ENCODE measurements at regions not wholly inside any gene's neighbourhood (a gene's known extent, or its start where the extent isn't known, plus 50 kb on each side); places are given as distances from the start of the nearest gene placed in this dataset.
"Not testable (repeated sequence)": the region's sequence is repeated elsewhere in the genome, so short reads cannot be mapped to it uniquely, and the experiment has no call there.

GRCh38 chr13:109274188-109274821, 512.1 kb downstream of the IRS2 start:
- no peak for TF ChIP-seq CTCF (conservative IDR thresholded peaks at IDR 0.05)
- DNase-seq (ENCODE audit: extremely low spot score, unreplicated experiment), result no peak
- H3K9me3 Mint-ChIP-seq, result peaks cover 4% of the 10 kb centered on the region
- no peaks in the 10 kb centered on the region for H3K36me3 Mint-ChIP-seq
- peak overlapping the region; percentile 59 for H3K4me3 Mint-ChIP-seq
- H3K4me1 Mint-ChIP-seq (ENCODE audit: unreplicated experiment), result peaks cover 13% of the 10 kb centered on the region
- peak overlapping the region; percentile 76 for H3K27ac Mint-ChIP-seq
- no peaks in the 10 kb centered on the region for H3K27me3 Mint-ChIP-seq

GRCh38 chr13:109273326-109273751, 513.0 kb downstream of the IRS2 start:
- Mint-ChIP-seq H3K4me1 (ENCODE audit: unreplicated experiment) (peaks cover 13% of the 10 kb centered on the region), H3K4me3 (peak overlapping the region; percentile 56)
- DNase-seq (ENCODE audit: extremely low spot score, unreplicated experiment), result no peak

DNA sequence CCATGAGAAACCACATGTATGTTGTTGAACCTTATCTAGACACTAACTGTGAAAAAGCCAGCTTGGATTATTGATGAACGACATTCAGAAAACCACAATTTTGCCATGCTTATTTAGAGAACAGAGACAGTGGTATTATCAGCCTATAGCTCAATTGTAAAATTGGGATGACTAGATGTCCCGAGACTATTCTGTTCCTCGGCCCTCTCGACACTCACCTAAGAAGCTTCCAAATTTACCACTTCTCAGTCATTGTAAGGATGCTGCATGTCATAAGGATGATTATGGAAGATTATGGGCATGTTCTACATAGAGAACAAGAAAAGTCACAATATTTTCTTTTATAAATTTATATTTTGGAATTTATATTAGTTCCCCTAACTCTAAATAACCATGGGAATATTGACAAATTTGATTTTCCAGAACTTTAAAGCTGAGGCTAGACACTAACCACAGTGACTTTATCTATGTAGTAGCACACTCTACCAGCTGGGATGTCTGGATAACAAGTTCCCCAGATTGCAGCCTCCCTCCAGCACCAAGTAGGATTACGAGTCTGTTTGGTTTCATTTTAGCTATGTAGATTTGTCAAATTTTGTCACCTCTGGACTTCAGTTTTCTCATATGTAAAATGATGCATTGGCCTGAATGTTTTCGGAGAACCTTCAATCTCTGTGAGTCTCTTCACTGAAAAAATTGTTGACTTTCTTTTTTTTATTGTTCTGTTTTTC, 513.6 kb downstream of the IRS2 start:
- Mint-ChIP-seq H3K27ac (peak overlapping the region; percentile 96), H3K36me3 (peaks cover 3% of the 10 kb centered on the region), H3K27me3 (no peaks in the 10 kb centered on the region), H3K4me1 (ENCODE audit: unreplicated experiment) (peaks cover 13% of the 10 kb centered on the region), H3K4me3 (peak overlapping the region; percentile 62), H3K9me3 (peaks cover 4% of the 10 kb centered on the region)
- TF ChIP-seq CTCF (conservative IDR thresholded peaks at IDR 0.05), result no peak
- DNase-seq (ENCODE audit: extremely low spot score, unreplicated experiment), result no peak

More at GRCh38 chr13:109273326-109273751, 513.0 kb downstream of the IRS2 start:
- H3K27ac Mint-ChIP-seq, result peak overlapping the region; percentile 78
- no peaks in the 10 kb centered on the region for H3K27me3 Mint-ChIP-seq
- H3K36me3 Mint-ChIP-seq, result peaks cover 3% of the 10 kb centered on the region
- TF ChIP-seq CTCF (conservative IDR thresholded peaks at IDR 0.05), result no peak
- peaks cover 4% of the 10 kb centered on the region for H3K9me3 Mint-ChIP-seq

DNA sequence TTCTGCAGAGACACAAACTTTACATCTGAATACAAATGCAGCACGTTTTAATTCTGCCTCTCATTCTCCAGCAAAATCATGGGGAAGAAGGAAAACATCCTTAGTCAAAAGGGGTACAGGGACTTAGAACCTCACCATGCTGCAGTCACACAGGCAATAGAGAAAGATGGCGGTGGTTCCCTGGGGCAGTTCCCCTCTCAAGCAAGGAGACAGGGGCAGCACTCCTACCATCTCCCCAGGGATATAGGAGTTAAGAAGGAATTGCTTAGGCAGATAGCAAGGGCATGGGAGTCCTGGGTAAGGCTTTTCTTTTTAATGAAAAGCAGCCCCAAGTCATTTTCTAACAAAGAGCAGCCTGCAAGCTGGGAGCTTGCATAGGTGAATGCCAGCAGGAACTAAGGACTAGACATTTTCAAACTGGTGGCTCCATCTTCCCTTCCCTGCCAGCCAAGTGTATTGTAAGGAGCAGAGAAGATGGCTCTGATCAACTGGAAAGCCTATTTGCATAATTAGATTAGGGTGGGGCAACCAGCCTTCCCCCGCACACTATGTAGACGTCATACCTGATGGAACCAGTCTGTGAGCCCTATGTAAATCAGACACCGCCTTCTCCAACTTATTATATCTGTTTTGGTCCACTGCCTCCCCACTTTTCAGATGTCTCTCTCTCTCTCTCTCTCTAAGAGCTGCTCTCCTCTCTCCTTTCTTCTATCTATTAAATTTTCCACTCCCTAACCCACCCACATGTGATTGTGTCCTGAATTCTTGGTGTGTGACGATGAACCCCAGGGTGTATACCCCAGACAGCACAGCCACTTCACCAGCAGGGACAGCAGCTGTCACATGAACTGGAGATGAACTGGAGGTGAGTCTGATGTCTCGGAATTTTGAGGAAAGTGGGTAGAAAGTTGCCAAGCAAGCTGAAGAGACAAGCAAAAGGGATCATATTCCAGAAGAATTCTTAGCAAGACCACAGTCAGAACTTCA, 514.5 kb downstream of the IRS2 start:
- peak overlapping the region; percentile 96 for H3K27ac Mint-ChIP-seq
- no peak for TF ChIP-seq CTCF (conservative IDR thresholded peaks at IDR 0.05)
- no peaks in the 10 kb centered on the region for H3K27me3 Mint-ChIP-seq
- peaks cover 4% of the 10 kb centered on the region for H3K9me3 Mint-ChIP-seq
- H3K4me1 Mint-ChIP-seq (ENCODE audit: unreplicated experiment), result peaks cover 13% of the 10 kb centered on the region
- peak overlapping the region; percentile 62 for H3K4me3 Mint-ChIP-seq
- no peak for DNase-seq (ENCODE audit: extremely low spot score, unreplicated experiment)
- peaks cover 3% of the 10 kb centered on the region for H3K36me3 Mint-ChIP-seq

DNA sequence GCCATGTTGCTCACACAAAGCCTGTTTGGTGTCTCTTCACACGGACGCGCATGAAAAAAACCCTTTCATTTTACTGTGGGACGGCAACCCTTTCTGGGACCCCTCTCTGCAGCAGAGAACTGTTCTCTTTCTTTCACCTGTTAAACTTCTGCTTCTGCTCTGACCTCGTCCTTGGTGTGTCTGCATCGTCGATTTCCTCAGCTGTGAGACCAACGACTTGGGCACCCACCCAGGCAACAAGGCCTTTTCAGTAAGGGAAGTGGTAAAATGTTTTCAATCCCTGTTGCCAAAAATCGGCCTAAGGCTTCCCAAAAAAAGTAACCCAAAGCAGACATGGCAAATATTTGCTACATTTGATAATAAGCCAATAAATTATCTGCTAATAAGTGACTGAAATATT, 515.3 kb downstream of the IRS2 start:
- no peak for DNase-seq (ENCODE audit: extremely low spot score, unreplicated experiment)
- no peaks in the 10 kb centered on the region for H3K27me3 Mint-ChIP-seq
- peaks cover 3% of the 10 kb centered on the region for H3K36me3 Mint-ChIP-seq
- H3K4me1 Mint-ChIP-seq (ENCODE audit: unreplicated experiment), result peaks cover 8% of the 10 kb centered on the region
- H3K27ac Mint-ChIP-seq, result peak overlapping the region; percentile 96
- peaks cover 4% of the 10 kb centered on the region for H3K9me3 Mint-ChIP-seq
- no peak overlapping the region for H3K4me3 Mint-ChIP-seq
- no peak for TF ChIP-seq CTCF (conservative IDR thresholded peaks at IDR 0.05)

- Mint-ChIP-seq H3K27ac (peak overlapping the region; percentile 96), H3K4me3 (peak overlapping the region; percentile 27)
- H3K27me3 Mint-ChIP-seq; H3K4me1 Mint-ChIP-seq (ENCODE audit: unreplicated experiment); DNase-seq (ENCODE audit: extremely low spot score, unreplicated experiment); H3K36me3 Mint-ChIP-seq; H3K9me3 Mint-ChIP-seq: not testable (repeated sequence)
Measured at GRCh38 chr13:109269381-109269780, 517.0 kb downstream of the IRS2 start.

GRCh38 chr13:109268492-109268891, 517.9 kb downstream of the IRS2 start:
- not testable (repeated sequence) for H3K27me3 Mint-ChIP-seq; DNase-seq (ENCODE audit: extremely low spot score, unreplicated experiment); H3K36me3 Mint-ChIP-seq; H3K9me3 Mint-ChIP-seq; H3K4me1 Mint-ChIP-seq (ENCODE audit: unreplicated experiment)
- Mint-ChIP-seq H3K27ac (peak overlapping the region; percentile 96), H3K4me3 (peak overlapping the region; percentile 74)

DNA sequence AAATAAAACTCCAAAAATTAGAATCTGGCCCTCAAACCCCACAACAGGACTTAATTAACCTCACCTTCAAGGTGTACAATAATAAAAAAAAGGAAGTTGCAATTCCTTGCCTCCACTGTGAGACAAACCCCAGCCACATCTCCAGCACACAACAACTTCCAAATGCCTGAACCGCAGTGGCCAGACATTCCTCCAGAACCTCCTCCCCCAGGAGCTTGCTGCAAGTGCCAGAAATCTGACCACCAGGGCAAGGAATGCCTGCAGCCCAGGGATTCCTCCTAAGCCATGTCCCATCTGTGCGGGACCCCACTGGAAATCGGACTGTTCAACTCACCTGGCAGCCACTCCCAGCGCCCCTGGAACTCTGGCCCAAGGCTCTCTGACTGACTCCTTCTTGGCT, 519.0 kb downstream of the IRS2 start:
- H3K27me3 Mint-ChIP-seq; DNase-seq (ENCODE audit: extremely low spot score, unreplicated experiment); H3K9me3 Mint-ChIP-seq; H3K36me3 Mint-ChIP-seq; H3K4me1 Mint-ChIP-seq (ENCODE audit: unreplicated experiment): not testable (repeated sequence)
- H3K27ac Mint-ChIP-seq, result peak overlapping the region; percentile 96
- peak overlapping the region; percentile 74 for H3K4me3 Mint-ChIP-seq

Measured in type B pancreatic cell (in vitro differentiated cells).